Prostate gland (tissue), 2 donors: ENCODE measurements at regions not wholly inside any gene's neighbourhood (a gene's known extent, or its start where the extent isn't known, plus 50 kb on each side); places are given as distances from the start of the nearest gene placed in this dataset.

Experiments
- DNase-seq: peaks from one replicate; pipeline ENCODE4 v3.0.0-alpha.2; 2019; ENCODE audit warnings: low spot score
- H3K27ac ChIP-seq, 2 donors: fragments of 200-600 bp; sonication (generic); 2 replicates each; pipeline ENCODE4 v1.5.1; 2017 to 2019
- H3K27me3 ChIP-seq: fragments of 200-600 bp; sonication (generic); replicated peaks from 2 replicates; pipeline ENCODE4 v1.5.1; 2019; ENCODE audit not compliant: insufficient read depth
- H3K36me3 ChIP-seq, 2 donors: fragments of 200-600 bp; sonication (generic); 1 replicate in 1 of 2; 2 replicates in 1 of 2; pipeline versions ENCODE4 v1.5.1 to v1.8.1; 2017 to 2019
- H3K4me1 ChIP-seq: fragments of 200-600 bp; sonication (generic); replicated peaks from 2 replicates; pipeline ENCODE4 v1.5.1; 2019
- H3K4me3 ChIP-seq, 2 donors: fragments of 200-600 bp; sonication (generic); 2 replicates each; pipeline ENCODE4 v1.5.1; 2017 to 2019
- H3K9me3 ChIP-seq: fragments of 200-600 bp; sonication (generic); 2 replicates; pipeline ENCODE4 v1.5.1; 2017
- POLR2A ChIP-seq: fragments of 450-650 bp; IDR thresholded peaks from one replicate; pipeline ENCODE4 v1.6.1; 2016; ENCODE audit warnings: antibody characterized with exemption, mild to moderate bottlenecking
- POLR2AphosphoS5 ChIP-seq: sonication (generic); formaldehyde crosslinking; IDR thresholded peaks from one replicate; pipeline ENCODE4 v1.6.1; 2017; ENCODE audit warnings: antibody characterized with exemption
- WGBS: methylation state at CpG from one replicate; pipeline ENCODE4 v1.1.5; 2018; 5-methylcytosine and 5-hydroxymethylcytosine counted together
- intact Hi-C: fragments of 100-400 bp; cut with DNase I; formaldehyde crosslinking; loops from one replicate; pipeline ENCODE4 v1.14.2; 2022
- TF ChIP-seq, protein P1 (sequence below), 4 experiments: fragments of 200-600 bp in 2 of 4; fragments of 450-650 bp in 2 of 4; sonication (generic) in 2 of 4; IDR thresholded peaks; 1 replicate in 3 of 4; 2 replicates in 1 of 4; pipeline ENCODE4 v1.5.1; 2016 to 2019; ENCODE audit warnings: antibody characterized with exemption in 4 of 4, mild to moderate bottlenecking in 2 of 4, moderate library complexity in 2 of 4

GRCh38 chr6:101001607-101002006 lies 120.5 kb upstream of the ASCC3 start:
- H3K27me3 ChIP-seq: no peaks in the 10 kb centered on the region
- no peaks in the 10 kb centered on the region for H3K9me3 ChIP-seq
- 65% methylated on average over 1 of the region's 1 CpG for WGBS
- DNase-seq: no peak
- no peak overlapping the region for H3K4me3 ChIP-seq
- no peaks in the 10 kb centered on the region for H3K4me1 ChIP-seq
- intact Hi-C loops: no loop called here
- no peak for TF ChIP-seq POLR2A
- no peak for TF ChIP-seq POLR2AphosphoS5
- TF ChIP-seq, protein P1, sequence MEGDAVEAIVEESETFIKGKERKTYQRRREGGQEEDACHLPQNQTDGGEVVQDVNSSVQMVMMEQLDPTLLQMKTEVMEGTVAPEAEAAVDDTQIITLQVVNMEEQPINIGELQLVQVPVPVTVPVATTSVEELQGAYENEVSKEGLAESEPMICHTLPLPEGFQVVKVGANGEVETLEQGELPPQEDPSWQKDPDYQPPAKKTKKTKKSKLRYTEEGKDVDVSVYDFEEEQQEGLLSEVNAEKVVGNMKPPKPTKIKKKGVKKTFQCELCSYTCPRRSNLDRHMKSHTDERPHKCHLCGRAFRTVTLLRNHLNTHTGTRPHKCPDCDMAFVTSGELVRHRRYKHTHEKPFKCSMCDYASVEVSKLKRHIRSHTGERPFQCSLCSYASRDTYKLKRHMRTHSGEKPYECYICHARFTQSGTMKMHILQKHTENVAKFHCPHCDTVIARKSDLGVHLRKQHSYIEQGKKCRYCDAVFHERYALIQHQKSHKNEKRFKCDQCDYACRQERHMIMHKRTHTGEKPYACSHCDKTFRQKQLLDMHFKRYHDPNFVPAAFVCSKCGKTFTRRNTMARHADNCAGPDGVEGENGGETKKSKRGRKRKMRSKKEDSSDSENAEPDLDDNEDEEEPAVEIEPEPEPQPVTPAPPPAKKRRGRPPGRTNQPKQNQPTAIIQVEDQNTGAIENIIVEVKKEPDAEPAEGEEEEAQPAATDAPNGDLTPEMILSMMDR (IDR thresholded peaks at IDR 0.05): no peak
- no peaks in the 10 kb centered on the region for H3K36me3 ChIP-seq
- no peak overlapping the region for H3K27ac ChIP-seq

DNA sequence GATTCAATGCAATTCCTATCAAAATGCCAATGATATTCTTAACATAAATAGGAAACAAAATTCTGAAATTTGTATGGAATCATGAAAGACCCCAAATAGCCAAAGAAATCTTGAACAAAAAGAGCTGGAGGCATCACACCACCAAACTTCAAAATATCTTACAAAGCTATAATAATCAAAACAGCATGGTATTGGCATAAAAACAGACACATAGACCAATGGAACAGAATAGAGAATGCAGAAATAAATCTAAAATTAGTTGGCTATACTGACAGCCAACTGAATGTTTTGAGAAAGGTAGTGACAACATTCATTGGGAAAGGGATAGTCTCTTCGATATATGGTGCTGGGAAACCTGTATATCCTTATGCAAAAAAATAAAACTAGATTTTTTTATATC lies 121.9 kb upstream of the ASCC3 start:
- Histone ChIP-seq H3K27ac (no peak overlapping the region), H3K4me3 (no peak overlapping the region), H3K36me3 (no peaks in the 10 kb centered on the region), H3K9me3 (no peaks in the 10 kb centered on the region), H3K4me1 (no peaks in the 10 kb centered on the region), H3K27me3 (no peaks in the 10 kb centered on the region)
- intact Hi-C loops: no loop called here
- 94% methylated on average over 1 of the region's 1 CpG for WGBS
- TF ChIP-seq, protein P1 (IDR thresholded peaks at IDR 0.05): no peak
- TF ChIP-seq POLR2A: no peak
- TF ChIP-seq POLR2AphosphoS5: no peak
- DNase-seq: no peak

GRCh38 chr6:101011186-101011585 lies 130.1 kb upstream of the ASCC3 start:
- TF ChIP-seq, protein P1 (IDR thresholded peaks at IDR 0.05): no peak
- no peak for TF ChIP-seq POLR2AphosphoS5
- no peak for TF ChIP-seq POLR2A
- Histone ChIP-seq H3K4me1 (no peaks in the 10 kb centered on the region), H3K36me3 (no peaks in the 10 kb centered on the region), H3K27me3 (no peaks in the 10 kb centered on the region), H3K9me3 (no peaks in the 10 kb centered on the region), H3K27ac (no peak overlapping the region), H3K4me3 (no peak overlapping the region)
- DNase-seq: no peak
- 40% methylated on average over 2 of the region's 2 CpGs for WGBS
- intact Hi-C loops: no loop called here

DNA sequence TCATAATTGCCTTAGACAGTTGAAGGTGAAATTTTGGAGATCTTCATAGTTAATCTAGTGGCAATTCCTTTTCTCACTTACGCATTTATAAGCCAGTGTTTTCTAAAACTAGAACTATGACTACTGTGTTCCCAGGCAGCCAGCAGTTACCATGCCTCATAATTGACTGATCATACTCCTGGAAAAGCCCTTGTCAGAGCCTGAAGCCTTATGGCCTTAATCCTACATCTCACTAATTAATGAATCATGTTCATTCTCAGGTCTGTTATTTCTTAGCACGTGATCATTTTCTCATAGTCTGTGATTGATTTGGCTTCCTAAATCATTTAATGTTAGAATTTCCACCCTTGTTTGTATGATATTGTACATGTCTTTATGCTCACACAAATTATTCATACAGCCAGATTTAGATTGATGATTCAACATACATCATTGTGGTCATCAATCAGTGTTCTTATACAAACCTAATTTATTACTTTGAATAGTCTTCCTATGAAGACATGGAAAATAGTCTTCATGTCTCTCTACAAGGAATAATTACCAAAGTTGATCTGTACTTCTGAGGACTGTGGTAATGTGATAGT lies 132.6 kb upstream of the ASCC3 start:
- 75% methylated on average over 2 of the region's 2 CpGs for WGBS

GRCh38 chr6:101015541-101015940 lies 134.4 kb upstream of the ASCC3 start:
- Histone ChIP-seq H3K4me1 (no peaks in the 10 kb centered on the region), H3K36me3 (no peaks in the 10 kb centered on the region), H3K9me3 (no peaks in the 10 kb centered on the region), H3K27ac (no peak overlapping the region), H3K4me3 (no peak overlapping the region), H3K27me3 (no peaks in the 10 kb centered on the region)
- intact Hi-C loops: no loop called here
- WGBS: 97% methylated on average over 1 of the region's 1 CpG
- DNase-seq: no peak
- TF ChIP-seq POLR2A (no peak), POLR2AphosphoS5 (no peak)
- TF ChIP-seq, protein P1 (IDR thresholded peaks at IDR 0.05): no peak

More for the DNA sequence above, 132.6 kb upstream of the ASCC3 start:
- DNase-seq: no peak
- H3K27me3 ChIP-seq: no peaks in the 10 kb centered on the region
- H3K4me1 ChIP-seq: no peaks in the 10 kb centered on the region
- H3K36me3 ChIP-seq: no peaks in the 10 kb centered on the region
- no peaks in the 10 kb centered on the region for H3K9me3 ChIP-seq
- no peak overlapping the region for H3K27ac ChIP-seq
- no peak overlapping the region for H3K4me3 ChIP-seq
- intact Hi-C loops: no loop called here
- TF ChIP-seq POLR2A (no peak), POLR2AphosphoS5 (no peak)
- TF ChIP-seq, protein P1 (IDR thresholded peaks at IDR 0.05): no peak
